ENCODE measurements at regions not wholly inside any gene's neighbourhood (a gene's known extent, or its start where the extent isn't known, plus 50 kb on each side); places are given as distances from the start of the nearest gene placed in this dataset.
A peak's percentile ranks its signal among the peaks of the same experiment; 100 is the strongest.

- 16 to 18% methylated on average over 21 of the region's 21 CpGs for WGBS, 2 donors
- Histone ChIP-seq H3K27ac (ENCODE audit: low read depth in 1 of 2, low read length in 2 of 2) (no peak overlapping the region), H3K4me3 (ENCODE audit: low read length in 2 of 2) (no peak overlapping the region), H3K4me1 (ENCODE audit: control insufficient read depth in 1 of 2, insufficient read depth in 2 of 2, low read length in 2 of 2) (no peaks in the 10 kb centered on the region), H3K9me3 (ENCODE audit: control insufficient read depth, low read length) (no peaks in the 10 kb centered on the region), H3K27me3 (ENCODE audit: control insufficient read depth in 1 of 2, insufficient read depth in 2 of 2, low read length in 1 of 2) (no peaks in the 10 kb centered on the region), H3K36me3 (ENCODE audit: control insufficient read depth in 1 of 2, insufficient read depth in 2 of 2, low read length in 1 of 2) (no peaks in the 10 kb centered on the region)
- intact Hi-C loops (cut with DNase I), result no loop called here
- DNase-seq, result peak; percentile 72 to 84
- ATAC-seq (ENCODE audit: low FRiP score), result peak; percentile 72
Measured at GRCh38 chr6:4460586-4461475, 315.4 kb upstream of the CDYL start.

- no peaks in the 10 kb centered on the region for H3K36me3 ChIP-seq (ENCODE audit: control insufficient read depth in 1 of 2, insufficient read depth in 2 of 2, low read length in 1 of 2)
- ATAC-seq (ENCODE audit: low FRiP score), result no peak
- H3K4me3 ChIP-seq (ENCODE audit: low read length in 2 of 2), result no peak overlapping the region
- WGBS, 2 donors, result 93 to 94% methylated on average over 11 of the region's 11 CpGs
- DNase-seq, result no peak
- H3K4me1 ChIP-seq (ENCODE audit: control insufficient read depth in 1 of 2, insufficient read depth in 2 of 2, low read length in 2 of 2), result no peaks in the 10 kb centered on the region
- intact Hi-C loops (cut with DNase I), result no loop called here
- no peak overlapping the region for H3K27ac ChIP-seq (ENCODE audit: low read depth in 1 of 2, low read length in 2 of 2)
- H3K9me3 ChIP-seq (ENCODE audit: control insufficient read depth, low read length), result no peaks in the 10 kb centered on the region
- no peaks in the 10 kb centered on the region for H3K27me3 ChIP-seq (ENCODE audit: control insufficient read depth in 1 of 2, insufficient read depth in 2 of 2, low read length in 1 of 2)
Measured at GRCh38 chr6:4459996-4460395, 316.2 kb upstream of the CDYL start.

- H3K27me3 ChIP-seq (ENCODE audit: control insufficient read depth in 1 of 2, insufficient read depth in 2 of 2, low read length in 1 of 2), result no peaks in the 10 kb centered on the region
- intact Hi-C loops (cut with DNase I), result no loop called here
- ATAC-seq (ENCODE audit: low FRiP score) (peak; percentile 49), DNase-seq (no peak)
- H3K4me3 ChIP-seq (ENCODE audit: low read length in 2 of 2), result no peak overlapping the region
- H3K4me1 ChIP-seq (ENCODE audit: control insufficient read depth in 1 of 2, insufficient read depth in 2 of 2, low read length in 2 of 2), result no peaks in the 10 kb centered on the region
- H3K27ac ChIP-seq (ENCODE audit: low read depth in 1 of 2, low read length in 2 of 2), result no peak overlapping the region
- no peaks in the 10 kb centered on the region for H3K9me3 ChIP-seq (ENCODE audit: control insufficient read depth, low read length)
- H3K36me3 ChIP-seq (ENCODE audit: control insufficient read depth in 1 of 2, insufficient read depth in 2 of 2, low read length in 1 of 2), result no peaks in the 10 kb centered on the region
- 39 to 41% methylated on average over 3 of the region's 3 CpGs for WGBS, 2 donors
Measured at GRCh38 chr6:4459032-4459431, 317.2 kb upstream of the CDYL start.

GRCh38 chr6:4451718-4452117 is 316.3 kb upstream of the ECI2 start:
- ATAC-seq (ENCODE audit: low FRiP score), result no peak
- H3K4me3 ChIP-seq (ENCODE audit: low read length in 2 of 2), result no peak overlapping the region
- no peaks in the 10 kb centered on the region for H3K27me3 ChIP-seq (ENCODE audit: control insufficient read depth in 1 of 2, insufficient read depth in 2 of 2, low read length in 1 of 2)
- no peaks in the 10 kb centered on the region for H3K36me3 ChIP-seq (ENCODE audit: control insufficient read depth in 1 of 2, insufficient read depth in 2 of 2, low read length in 1 of 2)
- H3K9me3 ChIP-seq (ENCODE audit: control insufficient read depth, low read length), result peaks cover 3% of the 10 kb centered on the region
- WGBS, 2 donors, result 94% methylated on average over 1 of the region's 1 CpG
- H3K27ac ChIP-seq (ENCODE audit: low read depth in 1 of 2, low read length in 2 of 2), result no peak overlapping the region
- DNase-seq, result no peak
- H3K4me1 ChIP-seq (ENCODE audit: control insufficient read depth in 1 of 2, insufficient read depth in 2 of 2, low read length in 2 of 2), result no peaks in the 10 kb centered on the region
- intact Hi-C loops (cut with DNase I), result no loop called here

GRCh38 chr6:4451081-4451480 is 315.7 kb upstream of the ECI2 start:
- H3K4me3 ChIP-seq (ENCODE audit: low read length in 2 of 2), result no peak overlapping the region
- H3K4me1 ChIP-seq (ENCODE audit: control insufficient read depth in 1 of 2, insufficient read depth in 2 of 2, low read length in 2 of 2), result no peaks in the 10 kb centered on the region
- no peak for DNase-seq
- H3K36me3 ChIP-seq (ENCODE audit: control insufficient read depth in 1 of 2, insufficient read depth in 2 of 2, low read length in 1 of 2), result no peaks in the 10 kb centered on the region
- H3K27me3 ChIP-seq (ENCODE audit: control insufficient read depth in 1 of 2, insufficient read depth in 2 of 2, low read length in 1 of 2), result no peaks in the 10 kb centered on the region
- H3K9me3 ChIP-seq (ENCODE audit: control insufficient read depth, low read length), result peaks cover 3% of the 10 kb centered on the region
- ATAC-seq (ENCODE audit: low FRiP score), result no peak
- H3K27ac ChIP-seq (ENCODE audit: low read depth in 1 of 2, low read length in 2 of 2), result no peak overlapping the region
- 89 to 94% methylated on average over 3 of the region's 3 CpGs for WGBS, 2 donors
- intact Hi-C loops (cut with DNase I), result no loop called here

GRCh38 chr6:4450237-4450636 is 314.9 kb upstream of the ECI2 start:
- Histone ChIP-seq H3K27me3 (ENCODE audit: control insufficient read depth in 1 of 2, insufficient read depth in 2 of 2, low read length in 1 of 2) (no peaks in the 10 kb centered on the region), H3K4me3 (ENCODE audit: low read length in 2 of 2) (no peak overlapping the region), H3K27ac (ENCODE audit: low read depth in 1 of 2, low read length in 2 of 2) (no peak overlapping the region), H3K4me1 (ENCODE audit: control insufficient read depth in 1 of 2, insufficient read depth in 2 of 2, low read length in 2 of 2) (no peaks in the 10 kb centered on the region), H3K9me3 (ENCODE audit: control insufficient read depth, low read length) (peaks cover 3% of the 10 kb centered on the region), H3K36me3 (ENCODE audit: control insufficient read depth in 1 of 2, insufficient read depth in 2 of 2, low read length in 1 of 2) (no peaks in the 10 kb centered on the region)
- ATAC-seq (ENCODE audit: low FRiP score) (no peak), DNase-seq (no peak)
- intact Hi-C loops (cut with DNase I), result no loop called here
- WGBS, 2 donors, result 77 to 91% methylated on average over 1 of the region's 1 CpG

- DNase-seq (no peak), ATAC-seq (ENCODE audit: low FRiP score) (no peak)
- no peaks in the 10 kb centered on the region for H3K27me3 ChIP-seq (ENCODE audit: control insufficient read depth in 1 of 2, insufficient read depth in 2 of 2, low read length in 1 of 2)
- no peak overlapping the region for H3K4me3 ChIP-seq (ENCODE audit: low read length in 2 of 2)
- WGBS, 2 donors, result 75 to 87% methylated on average over 1 of the region's 1 CpG
- no peaks in the 10 kb centered on the region for H3K4me1 ChIP-seq (ENCODE audit: control insufficient read depth in 1 of 2, insufficient read depth in 2 of 2, low read length in 2 of 2)
- intact Hi-C loops (cut with DNase I), result no loop called here
- H3K9me3 ChIP-seq (ENCODE audit: control insufficient read depth, low read length), result peaks cover 3% of the 10 kb centered on the region
- no peak overlapping the region for H3K27ac ChIP-seq (ENCODE audit: low read depth in 1 of 2, low read length in 2 of 2)
- no peaks in the 10 kb centered on the region for H3K36me3 ChIP-seq (ENCODE audit: control insufficient read depth in 1 of 2, insufficient read depth in 2 of 2, low read length in 1 of 2)
Measured at GRCh38 chr6:4449409-4449808, 314.0 kb upstream of the ECI2 start.

- WGBS, 2 donors, result 87 to 89% methylated on average over 3 of the region's 3 CpGs
- H3K27ac ChIP-seq (ENCODE audit: low read depth in 1 of 2, low read length in 2 of 2), result no peak overlapping the region
- H3K27me3 ChIP-seq (ENCODE audit: control insufficient read depth in 1 of 2, insufficient read depth in 2 of 2, low read length in 1 of 2), result no peaks in the 10 kb centered on the region
- no peaks in the 10 kb centered on the region for H3K4me1 ChIP-seq (ENCODE audit: control insufficient read depth in 1 of 2, insufficient read depth in 2 of 2, low read length in 2 of 2)
- intact Hi-C loops (cut with DNase I), result no loop called here
- DNase-seq (no peak), ATAC-seq (ENCODE audit: low FRiP score) (no peak)
- no peak overlapping the region for H3K4me3 ChIP-seq (ENCODE audit: low read length in 2 of 2)
- no peaks in the 10 kb centered on the region for H3K36me3 ChIP-seq (ENCODE audit: control insufficient read depth in 1 of 2, insufficient read depth in 2 of 2, low read length in 1 of 2)
- peaks cover 3% of the 10 kb centered on the region for H3K9me3 ChIP-seq (ENCODE audit: control insufficient read depth, low read length)
Measured at GRCh38 chr6:4448841-4449240, 313.5 kb upstream of the ECI2 start.

- Histone ChIP-seq H3K4me3 (ENCODE audit: low read length in 2 of 2) (no peak overlapping the region), H3K9me3 (ENCODE audit: control insufficient read depth, low read length) (peaks cover 3% of the 10 kb centered on the region), H3K27me3 (ENCODE audit: control insufficient read depth in 1 of 2, insufficient read depth in 2 of 2, low read length in 1 of 2) (no peaks in the 10 kb centered on the region), H3K4me1 (ENCODE audit: control insufficient read depth in 1 of 2, insufficient read depth in 2 of 2, low read length in 2 of 2) (no peaks in the 10 kb centered on the region), H3K27ac (ENCODE audit: low read depth in 1 of 2, low read length in 2 of 2) (no peak overlapping the region), H3K36me3 (ENCODE audit: control insufficient read depth in 1 of 2, insufficient read depth in 2 of 2, low read length in 1 of 2) (no peaks in the 10 kb centered on the region)
- no peak for DNase-seq
- WGBS, 2 donors, result 67 to 79% methylated on average over 5 of the region's 5 CpGs
- ATAC-seq (ENCODE audit: low FRiP score), result no peak
- intact Hi-C loops (cut with DNase I), result no loop called here
Measured at GRCh38 chr6:4447639-4448330, 312.4 kb upstream of the ECI2 start.
